GM21390 (cell line): ENCODE measurements at regions not wholly inside any gene's neighbourhood (a gene's known extent, or its start where the extent isn't known, plus 50 kb on each side); places are given as distances from the start of the nearest gene placed in this dataset.
"Not testable (repeated sequence)": the region's sequence is repeated elsewhere in the genome, so short reads cannot be mapped to it uniquely, and the experiment has no call there.

Source experiments
- ATAC-seq: cut with Tn5 transposase; IDR thresholded peaks from one replicate; pipeline ENCODE4 v1.9.1; 2021; ENCODE audit not compliant: unreplicated experiment

- ATAC-seq: not testable (repeated sequence)
These were observed 290.3 kb upstream of the PLGLB1 start for GRCh38 chr2:87311896-87312441.

GRCh38 chr2:87314622-87315021, 293.0 kb upstream of the PLGLB1 start:
- ATAC-seq: not testable (repeated sequence)

GRCh38 chr2:87315183-87315902, 293.7 kb upstream of the PLGLB1 start:
- peak; percentile 65 for ATAC-seq

- not testable (repeated sequence) for ATAC-seq
These were observed 295.5 kb upstream of the PLGLB1 start for GRCh38 chr2:87317193-87317592.

GRCh38 chr2:87318814-87319491, 297.3 kb upstream of the PLGLB1 start:
- ATAC-seq: not testable (repeated sequence)

- not testable (repeated sequence) for ATAC-seq
These were observed 298.1 kb upstream of the PLGLB1 start for GRCh38 chr2:87319705-87320104.

- ATAC-seq: not testable (repeated sequence)
These were observed 299.6 kb upstream of the PLGLB1 start for GRCh38 chr2:87321201-87321600.

- not testable (repeated sequence) for ATAC-seq
These were observed 302.8 kb upstream of the PLGLB1 start for GRCh38 chr2:87324335-87325041.

- ATAC-seq: not testable (repeated sequence)
These were observed 303.6 kb upstream of the PLGLB1 start for GRCh38 chr2:87325042-87325910.

GRCh38 chr2:87325911-87326294, 304.3 kb upstream of the PLGLB1 start:
- ATAC-seq: not testable (repeated sequence)

GRCh38 chr2:87326754-87327153, 305.1 kb upstream of the PLGLB1 start:
- not testable (repeated sequence) for ATAC-seq

- ATAC-seq: not testable (repeated sequence)
These were observed 306.2 kb upstream of the PLGLB1 start for GRCh38 chr2:87327648-87328371.

- not testable (repeated sequence) for ATAC-seq
These were observed 307.9 kb upstream of the PLGLB1 start for GRCh38 chr2:87329529-87329928.

- not testable (repeated sequence) for ATAC-seq
These were observed 308.8 kb upstream of the PLGLB1 start for GRCh38 chr2:87330486-87330885.

- ATAC-seq: not testable (repeated sequence)
These were observed 310.4 kb upstream of the PLGLB1 start for GRCh38 chr2:87331940-87332583.

- not testable (repeated sequence) for ATAC-seq
These were observed 313.2 kb upstream of the PLGLB1 start for GRCh38 chr2:87334888-87335287.

GRCh38 chr2:87338998-87339397, 317.4 kb upstream of the PLGLB1 start:
- not testable (repeated sequence) for ATAC-seq

- not testable (repeated sequence) for ATAC-seq
These were observed 320.0 kb upstream of the PLGLB1 start for GRCh38 chr2:87341601-87342014.

GRCh38 chr2:87342175-87342574, 320.5 kb upstream of the PLGLB1 start:
- not testable (repeated sequence) for ATAC-seq
